Body of pancreas (tissue), 4 donors: ENCODE measurements at regions not wholly inside any gene's neighbourhood (a gene's known extent, or its start where the extent isn't known, plus 50 kb on each side); places are given as distances from the start of the nearest gene placed in this dataset.

Experiments used
- POLR2A ChIP-seq, 3 donors: fragments of 450-650 bp; IDR thresholded peaks; one replicate each; pipeline ENCODE4 v1.6.1; 2016; ENCODE audit warnings: antibody characterized with exemption in 3 of 3, mild to moderate bottlenecking in 2 of 3
- TF ChIP-seq, protein P1 (sequence below), 7 experiments: fragments of 450-650 bp in 4 of 7; fragments of 200-600 bp in 3 of 7; sonication (generic) in 3 of 7; IDR thresholded peaks; one replicate each; pipeline ENCODE4 v1.5.1; 2016 to 2019; ENCODE audit warnings: antibody characterized with exemption in 7 of 7

DNA sequence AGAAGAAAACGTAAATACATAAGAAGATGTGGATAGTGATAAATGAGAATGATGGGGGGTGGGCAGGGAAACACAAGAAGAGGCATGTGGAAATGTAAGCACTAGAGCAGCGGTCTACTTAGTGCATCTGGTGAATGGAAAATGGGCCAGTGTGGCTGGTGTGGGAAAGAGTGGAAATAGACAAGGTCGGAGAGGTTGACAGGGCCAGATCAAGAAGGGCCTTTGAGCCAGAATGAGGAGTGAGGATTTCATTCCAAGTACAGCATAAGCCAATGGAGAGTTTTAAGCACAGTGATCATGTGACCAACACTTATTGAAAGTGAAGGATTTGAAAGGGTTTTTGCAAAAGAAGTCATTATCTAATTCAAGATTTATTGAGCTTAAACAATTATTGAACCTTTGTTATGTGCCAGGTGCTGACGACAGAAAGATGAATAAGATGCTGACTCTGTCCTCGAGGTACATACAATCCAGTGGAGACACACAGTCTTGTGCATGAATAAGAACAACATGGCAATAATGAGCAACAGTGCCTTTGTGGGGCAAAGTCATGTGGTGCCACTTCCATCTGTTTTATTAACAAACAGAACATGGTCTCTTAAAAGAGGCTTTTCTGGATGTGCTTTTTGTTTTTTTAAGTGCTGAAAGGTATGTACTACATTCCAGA, 124.1 kb downstream of the MFSD1 start:
- TF ChIP-seq, protein P1, sequence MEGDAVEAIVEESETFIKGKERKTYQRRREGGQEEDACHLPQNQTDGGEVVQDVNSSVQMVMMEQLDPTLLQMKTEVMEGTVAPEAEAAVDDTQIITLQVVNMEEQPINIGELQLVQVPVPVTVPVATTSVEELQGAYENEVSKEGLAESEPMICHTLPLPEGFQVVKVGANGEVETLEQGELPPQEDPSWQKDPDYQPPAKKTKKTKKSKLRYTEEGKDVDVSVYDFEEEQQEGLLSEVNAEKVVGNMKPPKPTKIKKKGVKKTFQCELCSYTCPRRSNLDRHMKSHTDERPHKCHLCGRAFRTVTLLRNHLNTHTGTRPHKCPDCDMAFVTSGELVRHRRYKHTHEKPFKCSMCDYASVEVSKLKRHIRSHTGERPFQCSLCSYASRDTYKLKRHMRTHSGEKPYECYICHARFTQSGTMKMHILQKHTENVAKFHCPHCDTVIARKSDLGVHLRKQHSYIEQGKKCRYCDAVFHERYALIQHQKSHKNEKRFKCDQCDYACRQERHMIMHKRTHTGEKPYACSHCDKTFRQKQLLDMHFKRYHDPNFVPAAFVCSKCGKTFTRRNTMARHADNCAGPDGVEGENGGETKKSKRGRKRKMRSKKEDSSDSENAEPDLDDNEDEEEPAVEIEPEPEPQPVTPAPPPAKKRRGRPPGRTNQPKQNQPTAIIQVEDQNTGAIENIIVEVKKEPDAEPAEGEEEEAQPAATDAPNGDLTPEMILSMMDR (IDR thresholded peaks at IDR 0.05) = no peak
- no peak for TF ChIP-seq POLR2A (IDR thresholded peaks at IDR 0.05)
